GM12878 (cell line): ENCODE measurements at regions not wholly inside any gene's neighbourhood (a gene's known extent, or its start where the extent isn't known, plus 50 kb on each side); places are given as distances from the start of the nearest gene placed in this dataset.

Source experiments
- ATAC-seq: fragments of 200-7000 bp; cut with Tn5 transposase; 3 replicates; pipeline ENCODE4 v1.9.1; 2020; ENCODE audit warnings: mild to moderate bottlenecking, moderate library complexity
- BruUV-seq: library from RNA; stranded (reverse); fragments of 400-500 nt; replicated peaks from 2 replicates; lab custom pipeline; 2021; lab: Mats Ljungman, UMichigan
- CTCF ChIA-PET: fragments of 300-600 bp; sonication (Branson Sonifier 250); formaldehyde crosslinking; extraction: SDS; loops from one replicate; lab custom pipeline; 2021; ENCODE audit warnings: inconsistent platforms; lab: Yijun Ruan, JAX
- POLR2A ChIA-PET: fragments of 350-600 bp; formaldehyde crosslinking; extraction: SDS; loops from one replicate; lab custom pipeline; 2021; ENCODE audit warnings: inconsistent platforms; lab: Charles Lee
- RAD21 ChIA-PET: fragments of 300-600 bp; sonication (Branson Sonifier 250); formaldehyde crosslinking; loops from one replicate; lab custom pipeline; 2023; ENCODE audit warnings: antibody characterized with exemption; ENCODE audit not compliant: unreplicated experiment; lab: Charles Lee
- SMC1A ChIA-PET: fragments of 300-600 bp; sonication (Branson Sonifier 250); formaldehyde crosslinking; loops from one replicate; lab custom pipeline; 2023; ENCODE audit not compliant: unreplicated experiment, uncharacterized antibody; lab: Charles Lee
- DNase-seq: peaks from one replicate; pipeline ENCODE4 v3.0.0-alpha.2; 2011; ENCODE audit warnings: low read depth, low spot score
- FAIRE-seq: peaks from 3 replicates; lab custom pipeline; 2011; peaks lifted over from hg19 to GRCh38; lab: Jason Lieb, UNC
- H2AFZ ChIP-seq: 2 replicates; pipeline ENCODE4 v1.6.0; 2011; ENCODE audit warnings: low read depth, low read length, control low read depth; ENCODE audit not compliant: control insufficient read depth
- H3K27ac ChIP-seq: 2 replicates; pipeline ENCODE4 v1.5.1; 2011; ENCODE audit warnings: control low read depth; ENCODE audit not compliant: control insufficient read depth, insufficient read depth
- H3K27me3 ChIP-seq, 2 experiments: replicated peaks in 1 of 2; 2 replicates each; pipeline versions ENCODE4 v1.6.0 to v1.6.1; 2011; ENCODE audit warnings: low read length in 1 of 2; ENCODE audit not compliant: control insufficient read depth in 2 of 2, insufficient read depth in 2 of 2
- H3K36me3 ChIP-seq, 2 experiments: 2 replicates each; pipeline ENCODE4 v1.5.1; 2011; ENCODE audit warnings: low read length in 1 of 2; ENCODE audit not compliant: control insufficient read depth in 2 of 2, insufficient read depth in 2 of 2
- H3K4me1 ChIP-seq: 2 replicates; pipeline ENCODE4 v1.6.1; 2011; ENCODE audit warnings: mild to moderate bottlenecking, low read length, moderate library complexity, mixed read lengths; ENCODE audit not compliant: control insufficient read depth, insufficient read depth
- H3K4me2 ChIP-seq: 2 replicates; pipeline ENCODE4 v1.6.0; 2011; ENCODE audit warnings: control low read depth; ENCODE audit not compliant: control insufficient read depth, insufficient read depth
- H3K4me3 ChIP-seq: fragments of 200-600 bp; sonication (generic); 2 replicates; pipeline ENCODE4 v1.5.1; 2016
- H3K79me2 ChIP-seq: 2 replicates; pipeline ENCODE4 v1.6.0; 2011; ENCODE audit warnings: low read length; ENCODE audit not compliant: control insufficient read depth, insufficient read depth
- H3K9ac ChIP-seq: 2 replicates; pipeline ENCODE4 v1.8.0; 2011; ENCODE audit warnings: low read length, control low read depth, mixed read lengths; ENCODE audit not compliant: control insufficient read depth, insufficient read depth
- H3K9me3 ChIP-seq: replicated peaks from 3 replicates; pipeline ENCODE4 v1.5.1; 2011; ENCODE audit warnings: mild to moderate bottlenecking, low read length; ENCODE audit not compliant: control insufficient read depth, insufficient read depth
- H4K20me1 ChIP-seq: 2 replicates; pipeline ENCODE4 v1.6.0; 2011; ENCODE audit not compliant: control insufficient read depth, insufficient read depth
- BMI1 ChIP-seq: fragments of 450-650 bp; IDR thresholded peaks from 2 replicates; pipeline ENCODE4 v1.6.1; 2016; ENCODE audit warnings: mild to moderate bottlenecking, moderate library complexity, borderline replicate concordance
- CEBPB ChIP-seq, 2 experiments: fragments of 150-350 bp in 1 of 2; IDR thresholded peaks; 2 replicates each; pipeline ENCODE4 v1.6.1; 2012 to 2014; ENCODE audit warnings: low read depth in 2 of 2, low read length in 2 of 2, borderline replicate concordance in 1 of 2, inconsistent platforms in 1 of 2
- E2F8 ChIP-seq: fragments of 450-650 bp; IDR thresholded peaks from 2 replicates; pipeline ENCODE4 v1.6.1; 2018; ENCODE audit warnings: mild to moderate bottlenecking, low read depth, moderate library complexity; ENCODE audit not compliant: partially characterized antibody
- EZH2 ChIP-seq: IDR thresholded peaks from 2 replicates; pipeline ENCODE4 v1.6.1; 2012; ENCODE audit warnings: low read depth, mild to moderate bottlenecking, control low read depth, inconsistent platforms, low read length, borderline replicate concordance; ENCODE audit not compliant: control insufficient read depth
- FOS ChIP-seq: IDR thresholded peaks from 3 replicates; pipeline ENCODE4 v1.6.1; 2011; ENCODE audit warnings: borderline replicate concordance; ENCODE audit not compliant: insufficient read length; ENCODE audit errors: extremely low read depth
- GATAD2B ChIP-seq: fragments of 450-650 bp; conservative IDR thresholded peaks from 2 replicates; pipeline ENCODE4 v1.6.1; 2017; ENCODE audit warnings: low read depth, mild to moderate bottlenecking, moderate library complexity
- IKZF1 ChIP-seq: fragments of 450-650 bp; conservative IDR thresholded peaks from 2 replicates; pipeline ENCODE4 v1.6.1; 2017; ENCODE audit warnings: antibody characterized with exemption, mild to moderate bottlenecking
- JUNB ChIP-seq: IDR thresholded peaks from 2 replicates; pipeline ENCODE4 v1.6.1; 2016; ENCODE audit warnings: antibody characterized with exemption, mild to moderate bottlenecking
- MEF2A ChIP-seq: IDR thresholded peaks from 2 replicates; pipeline ENCODE4 v1.6.1; 2011; ENCODE audit warnings: low read depth, mild to moderate bottlenecking, low read length, moderate library complexity; ENCODE audit not compliant: insufficient read depth
- NR2C2 ChIP-seq: IDR thresholded peaks from 2 replicates; pipeline ENCODE4 v1.6.1; 2011; ENCODE audit warnings: borderline replicate concordance, low read depth; ENCODE audit not compliant: control insufficient read depth, insufficient read length
- POLR2AphosphoS2 ChIP-seq: IDR thresholded peaks from 2 replicates; pipeline ENCODE4 v1.6.1; 2011; ENCODE audit warnings: low read depth, mild to moderate bottlenecking, low read length, improper control_type of control experiment, moderate library complexity
- SIN3A ChIP-seq: IDR thresholded peaks from 2 replicates; pipeline ENCODE4 v1.6.1; 2012; ENCODE audit warnings: low read depth, low read length, improper control_type of control experiment
- SMAD1 ChIP-seq: fragments of 450-650 bp; IDR thresholded peaks from 2 replicates; pipeline ENCODE4 v1.6.1; 2018; ENCODE audit warnings: mild to moderate bottlenecking, low read depth; ENCODE audit not compliant: partially characterized antibody
- SMARCA5 ChIP-seq: fragments of 450-650 bp; IDR thresholded peaks from 2 replicates; pipeline ENCODE4 v1.6.1; 2017; ENCODE audit warnings: mild to moderate bottlenecking
- TCF12 ChIP-seq: IDR thresholded peaks from 2 replicates; pipeline ENCODE4 v1.6.1; 2011; ENCODE audit warnings: low read depth, mild to moderate bottlenecking, low read length
- ZNF384 ChIP-seq: IDR thresholded peaks from 2 replicates; pipeline ENCODE4 v1.6.1; 2012; ENCODE audit warnings: low read depth, mild to moderate bottlenecking, low read length, improper control_type of control experiment, borderline replicate concordance
- ZNF622 ChIP-seq: fragments of 450-650 bp; IDR thresholded peaks from 2 replicates; pipeline ENCODE4 v1.6.1; 2017; ENCODE audit warnings: mild to moderate bottlenecking, inconsistent platforms
- WGBS: methylation state at CpG from one replicate; pipeline ENCODE4 v1.1.6; 2016; ENCODE audit warnings: low lambda C conversion rate; ENCODE audit not compliant: insufficient replicate concordance, insufficient coverage; ENCODE audit errors: missing lambda C conversion rate; 5-methylcytosine and 5-hydroxymethylcytosine counted together
- in situ Hi-C: fragments of 300-500 bp; cut with MboI; formaldehyde crosslinking; loops from 9 replicates; pipeline ENCODE4 v1.14.3; 2018; ENCODE audit warnings: mixed read lengths
- intact Hi-C: fragments of 100-400 bp; cut with micrococcal nuclease; formaldehyde crosslinking; loops from one replicate; pipeline ENCODE4 v1.14.2; 2022; ENCODE audit not compliant: unreplicated experiment
- TF ChIP-seq, protein P1 (sequence below): fragments of 450-650 bp; IDR thresholded peaks from 2 replicates; pipeline ENCODE4 v1.6.1; 2018; ENCODE audit warnings: borderline replicate concordance, mild to moderate bottlenecking; ENCODE audit not compliant: partially characterized antibody

DNA sequence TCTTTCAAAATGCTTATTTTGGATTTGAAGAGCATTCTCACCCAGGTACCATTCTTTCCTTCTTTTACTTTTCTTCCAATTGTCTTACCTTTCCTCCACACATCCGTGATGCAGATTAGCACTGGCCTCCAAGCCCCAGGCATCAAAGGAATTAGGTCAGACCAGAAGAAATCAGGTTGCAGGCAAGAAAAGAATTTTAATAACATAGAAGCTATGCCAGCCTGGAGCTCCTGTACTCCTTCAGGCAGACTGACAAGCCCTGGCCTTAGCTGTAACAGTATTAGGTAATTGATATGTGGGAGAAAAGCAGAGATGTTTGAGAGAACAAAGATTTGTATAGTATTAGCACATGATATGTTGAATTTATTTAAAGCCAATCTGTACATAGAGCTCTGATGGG, 390.4 kb upstream of the ADGRL2 start:
- H3K9me3 ChIP-seq: no peaks in the 10 kb centered on the region
- no peaks in the 10 kb centered on the region for H3K36me3 ChIP-seq
- no peaks in the 10 kb centered on the region for H4K20me1 ChIP-seq
- 13% methylated on average over 1 of the region's 1 CpG for WGBS
- H3K4me2 ChIP-seq: no peak overlapping the region
- H3K4me3 ChIP-seq: no peak overlapping the region
- no peak for DNase-seq
- intact Hi-C loops (loop anchor here (10.0 kb wide), 1 partner anchor 394 kb away; the partner anchor contains the start of gene ADGRL2), in situ Hi-C loops (no loop called here)
- no peak overlapping the region for H3K9ac ChIP-seq
- ChIA-PET SMC1A (no interaction called here), CTCF (interaction anchor here (1.6 kb wide), 1 partner anchor 140 kb away, joined by 5 read pairs; no protein-coding TSS in a partner anchor), POLR2A (no interaction called here), RAD21 (no interaction called here)
- no peaks in the 10 kb centered on the region for H3K79me2 ChIP-seq
- no peaks in the 10 kb centered on the region; a peak in 1 of 4 replicates for H3K27me3 ChIP-seq
- BruUV-seq: no TSS peak
- no peak for ATAC-seq
- H2AFZ ChIP-seq: no peak overlapping the region
- no peaks in the 10 kb centered on the region for H3K4me1 ChIP-seq
- no peak for FAIRE-seq
- H3K27ac ChIP-seq: no peak overlapping the region
- no peak for TF ChIP-seq BMI1
- TF ChIP-seq GATAD2B: no peak
- TF ChIP-seq CEBPB (IDR thresholded peaks at IDR 0.05; ENCODE audit: borderline replicate concordance in 1 of 2, low read depth in 2 of 2, low read length in 2 of 2): no peak
- TF ChIP-seq TCF12: no peak
- TF ChIP-seq JUNB: no peak
- TF ChIP-seq POLR2AphosphoS2: no peak
- no peak for TF ChIP-seq SMARCA5
- no peak for TF ChIP-seq ZNF384
- no peak for TF ChIP-seq IKZF1
- no peak for TF ChIP-seq EZH2
- TF ChIP-seq FOS: no peak
- TF ChIP-seq ZNF622: no peak
- no peak for TF ChIP-seq SMAD1
- no peak for TF ChIP-seq E2F8
- no peak for TF ChIP-seq MEF2A
- no peak for TF ChIP-seq SIN3A
- no peak for TF ChIP-seq NR2C2
- TF ChIP-seq, protein P1, sequence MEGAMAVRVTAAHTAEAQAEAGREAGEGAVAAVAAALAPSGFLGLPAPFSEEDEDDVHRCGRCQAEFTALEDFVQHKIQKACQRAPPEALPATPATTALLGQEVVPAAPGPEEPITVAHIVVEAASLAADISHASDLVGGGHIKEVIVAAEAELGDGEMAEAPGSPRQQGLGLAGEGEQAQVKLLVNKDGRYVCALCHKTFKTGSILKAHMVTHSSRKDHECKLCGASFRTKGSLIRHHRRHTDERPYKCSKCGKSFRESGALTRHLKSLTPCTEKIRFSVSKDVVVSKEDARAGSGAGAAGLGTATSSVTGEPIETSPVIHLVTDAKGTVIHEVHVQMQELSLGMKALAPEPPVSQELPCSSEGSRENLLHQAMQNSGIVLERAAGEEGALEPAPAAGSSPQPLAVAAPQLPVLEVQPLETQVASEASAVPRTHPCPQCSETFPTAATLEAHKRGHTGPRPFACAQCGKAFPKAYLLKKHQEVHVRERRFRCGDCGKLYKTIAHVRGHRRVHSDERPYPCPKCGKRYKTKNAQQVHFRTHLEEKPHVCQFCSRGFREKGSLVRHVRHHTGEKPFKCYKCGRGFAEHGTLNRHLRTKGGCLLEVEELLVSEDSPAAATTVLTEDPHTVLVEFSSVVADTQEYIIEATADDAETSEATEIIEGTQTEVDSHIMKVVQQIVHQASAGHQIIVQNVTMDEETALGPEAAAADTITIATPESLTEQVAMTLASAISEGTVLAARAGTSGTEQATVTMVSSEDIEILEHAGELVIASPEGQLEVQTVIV: no peak
